GM12891 (cell line): ENCODE measurements at regions not wholly inside any gene's neighbourhood (a gene's known extent, or its start where the extent isn't known, plus 50 kb on each side); places are given as distances from the start of the nearest gene placed in this dataset.

Experiments
- PAX5 ChIP-seq: IDR thresholded peaks from 2 replicates; pipeline ENCODE4 v1.6.1; 2011; ENCODE audit warnings: low read length, moderate library complexity, mild to moderate bottlenecking; ENCODE audit not compliant: insufficient read depth, severe bottlenecking
- POLR2A ChIP-seq: IDR thresholded peaks from 2 replicates; pipeline ENCODE4 v1.6.1; 2011; ENCODE audit warnings: low read depth, low read length, control low read depth
- POLR2AphosphoS5 ChIP-seq: IDR thresholded peaks from 2 replicates; pipeline ENCODE4 v1.6.1; 2011; ENCODE audit warnings: low read depth, low read length, control low read depth
- POU2F2 ChIP-seq: IDR thresholded peaks from 2 replicates; pipeline ENCODE4 v1.6.1; 2011; ENCODE audit warnings: low read depth, mild to moderate bottlenecking, control low read depth, low read length, moderate library complexity
- SPI1 ChIP-seq: IDR thresholded peaks from 2 replicates; pipeline ENCODE4 v1.6.1; 2011; ENCODE audit warnings: low read depth, low read length, control low read depth
- TAF1 ChIP-seq: IDR thresholded peaks from 2 replicates; pipeline ENCODE4 v1.6.1; 2011; ENCODE audit warnings: low read depth, low read length, control low read depth

- TF ChIP-seq SPI1: no peak
- no peak for TF ChIP-seq POLR2AphosphoS5
- no peak for TF ChIP-seq POLR2A
- no peak for TF ChIP-seq POU2F2
- TF ChIP-seq TAF1: no peak
- TF ChIP-seq PAX5: no peak
Measured at GRCh38 chr3:57001356-57001755, 59.1 kb upstream of the SPATA12 start.
